Panc1 (cell line): ENCODE measurements at regions not wholly inside any gene's neighbourhood (a gene's known extent, or its start where the extent isn't known, plus 50 kb on each side); places are given as distances from the start of the nearest gene placed in this dataset.

Experiments
- ATAC-seq: fragments of 200-7000 bp; cut with Tn5 transposase; 2 replicates; pipeline ENCODE4 v1.9.1; 2020; ENCODE audit warnings: mild to moderate bottlenecking, moderate library complexity
- BruUV-seq: library from RNA; stranded (reverse); fragments of 400-500 nt; replicated peaks from 2 replicates; lab custom pipeline; 2021; lab: Mats Ljungman, UMichigan
- CTCF ChIA-PET: fragments of 300-600 bp; sonication (Branson Sonifier 250); formaldehyde crosslinking; loops from one replicate; lab custom pipeline; 2022; ENCODE audit warnings: antibody characterized with exemption; lab: Charles Lee
- POLR2A ChIA-PET: fragments of 300-600 bp; sonication (Branson Sonifier 250); formaldehyde crosslinking; loops from one replicate; lab custom pipeline; 2022; ENCODE audit warnings: antibody characterized with exemption; lab: Charles Lee
- DNase-seq: peaks from one replicate; pipeline ENCODE4 v3.0.0-alpha.2; 2010; ENCODE audit warnings: low read depth, low spot score
- H3K27ac ChIP-seq: 2 replicates; pipeline ENCODE4 v1.5.1; 2011; ENCODE audit warnings: mild to moderate bottlenecking, low read length, inconsistent platforms
- H3K27me3 ChIP-seq: fragments of 200-500 bp; sonication (Bioruptor generic); 2 replicates; pipeline ENCODE4 v1.6.0; 2014; ENCODE audit warnings: low read length, inconsistent platforms; ENCODE audit not compliant: control insufficient read depth, insufficient read depth
- H3K36me3 ChIP-seq: fragments of 200-500 bp; sonication (Bioruptor generic); 2 replicates; pipeline ENCODE4 v1.5.1; 2014; ENCODE audit warnings: inconsistent platforms, mild to moderate bottlenecking, low read length, moderate library complexity; ENCODE audit not compliant: control insufficient read depth, insufficient read depth
- H3K4me1 ChIP-seq: 2 replicates; pipeline ENCODE4 v1.5.1; 2011; ENCODE audit warnings: inconsistent platforms, mild to moderate bottlenecking, low read length, moderate library complexity; ENCODE audit not compliant: control insufficient read depth, insufficient read depth
- H3K4me3 ChIP-seq, 2 experiments: 2 replicates each; pipeline ENCODE4 v1.5.1; 2011 to 2012; ENCODE audit warnings: low read depth in 2 of 2, low read length in 2 of 2, mild to moderate bottlenecking in 2 of 2, inconsistent platforms in 1 of 2, moderate library complexity in 1 of 2
- H3K9me3 ChIP-seq: fragments of 200-500 bp; sonication (Bioruptor generic); 2 replicates; pipeline ENCODE4 v1.5.1; 2014; ENCODE audit warnings: low read depth, mild to moderate bottlenecking, inconsistent platforms, low read length, moderate library complexity; ENCODE audit not compliant: control insufficient read depth, insufficient read depth
- CTCF ChIP-seq: fragments of 450-650 bp; IDR thresholded peaks from 2 replicates; pipeline ENCODE4 v1.5.1; 2017; ENCODE audit warnings: mild to moderate bottlenecking
- POLR2AphosphoS5 ChIP-seq: IDR thresholded peaks from 2 replicates; pipeline ENCODE4 v1.6.1; 2012; ENCODE audit warnings: mild to moderate bottlenecking, low read depth, low read length, moderate library complexity
- REST ChIP-seq, 2 experiments: IDR thresholded peaks; 2 replicates each; pipeline ENCODE4 v1.6.1; 2011 to 2012; ENCODE audit warnings: low read depth in 2 of 2, control low read depth in 1 of 2, low read length in 1 of 2, mild to moderate bottlenecking in 1 of 2, moderate library complexity in 1 of 2; ENCODE audit not compliant: insufficient read depth in 1 of 2
- SIN3A ChIP-seq: IDR thresholded peaks from 2 replicates; pipeline ENCODE4 v1.6.1; 2012; ENCODE audit warnings: low read depth, mild to moderate bottlenecking, low read length, moderate library complexity, borderline replicate concordance; ENCODE audit not compliant: insufficient read depth
- TCF7L2 ChIP-seq: IDR thresholded peaks from 2 replicates; pipeline ENCODE4 v1.6.1; 2011; ENCODE audit warnings: mild to moderate bottlenecking, low read depth, low read length, inconsistent platforms
- in situ Hi-C: cut with HindIII; loops from 2 replicates; pipeline ENCODE4 v1.10.0; 2016; ENCODE audit warnings: low sequenced_read_pairs, low pct_unique_long_range_greater_than_20kb
- intact Hi-C: fragments of 100-400 bp; cut with micrococcal nuclease; formaldehyde crosslinking; loops from one replicate; pipeline ENCODE4 v1.10.0; 2022; ENCODE audit not compliant: unreplicated experiment

GRCh38 chr4:17055788-17056187 is 157.3 kb upstream of the LDB2 start:
- no peak for TF ChIP-seq POLR2AphosphoS5
- TF ChIP-seq CTCF, result no peak
- TF ChIP-seq SIN3A, result no peak
- no peak for TF ChIP-seq TCF7L2
- no peak for TF ChIP-seq REST (IDR thresholded peaks at IDR 0.05; ENCODE audit: insufficient read depth in 1 of 2, low read depth in 2 of 2, low read length in 1 of 2)
- no TSS peak for BruUV-seq
- ATAC-seq (no peak), DNase-seq (no peak)
- ChIA-PET POLR2A (no interaction called here), CTCF (no interaction called here)
- in situ Hi-C loops, result no loop called here
- Histone ChIP-seq H3K4me1 (no peaks in the 10 kb centered on the region), H3K27me3 (no peaks in the 10 kb centered on the region), H3K9me3 (no peaks in the 10 kb centered on the region), H3K4me3 (no peak overlapping the region), H3K27ac (no peak overlapping the region), H3K36me3 (no peaks in the 10 kb centered on the region)
- intact Hi-C loops, result no loop called here

- no peaks in the 10 kb centered on the region for H3K36me3 ChIP-seq
- in situ Hi-C loops, result no loop called here
- no peaks in the 10 kb centered on the region for H3K27me3 ChIP-seq
- no TSS peak for BruUV-seq
- POLR2A ChIA-PET, result no interaction called here
- no peak overlapping the region for H3K4me3 ChIP-seq
- no peaks in the 10 kb centered on the region for H3K9me3 ChIP-seq
- no peak for DNase-seq
- CTCF ChIA-PET, result no interaction called here
- intact Hi-C loops, result no loop called here
- no peak overlapping the region for H3K27ac ChIP-seq
- no peak for TF ChIP-seq SIN3A
- no peak for TF ChIP-seq TCF7L2
- TF ChIP-seq REST (IDR thresholded peaks at IDR 0.05; ENCODE audit: insufficient read depth in 1 of 2, low read depth in 2 of 2, low read length in 1 of 2), result no peak
- no peak for TF ChIP-seq CTCF
- TF ChIP-seq POLR2AphosphoS5, result no peak
- no peaks in the 10 kb centered on the region for H3K4me1 ChIP-seq
- no peak for ATAC-seq
Measured at GRCh38 chr4:17045866-17046265, 147.4 kb upstream of the LDB2 start.
